H1 (cell line): ENCODE measurements at regions not wholly inside any gene's neighbourhood (a gene's known extent, or its start where the extent isn't known, plus 50 kb on each side); places are given as distances from the start of the nearest gene placed in this dataset.

ENCODE experiments used
- CHD7 ChIP-seq: fragments of 300-600 bp; sonication (generic); IDR thresholded peaks from 2 replicates; pipeline ENCODE4 v1.7.1; 2012; ENCODE audit warnings: low read length, moderate library complexity, mild to moderate bottlenecking, inconsistent platforms; ENCODE audit not compliant: insufficient replicate concordance
- HDAC6 ChIP-seq: IDR thresholded peaks from one replicate; pipeline ENCODE4 v1.7.1; 2012; ENCODE audit warnings: low read depth, mild to moderate bottlenecking, inconsistent platforms, low read length, moderate library complexity
- KDM1A ChIP-seq: fragments of 200-600, 300-600 bp; sonication (generic); IDR thresholded peaks from 2 replicates; pipeline ENCODE4 v1.7.1; 2016; ENCODE audit warnings: mild to moderate bottlenecking, low read length, borderline replicate concordance
- TBP ChIP-seq: IDR thresholded peaks from 2 replicates; pipeline ENCODE4 v1.6.1; 2011; ENCODE audit warnings: low read depth, low read length, improper control_type of control experiment

- TF ChIP-seq CHD7, result no peak
- TF ChIP-seq TBP, result no peak
- no peak for TF ChIP-seq HDAC6
- TF ChIP-seq KDM1A, result no peak
These were observed 397.9 kb downstream of the NPHP4 start (continued) for GRCh38 chr1:5594056-5594956.
